Kasumi-1 (cell line): ENCODE measurements at regions not wholly inside any gene's neighbourhood (a gene's known extent, or its start where the extent isn't known, plus 50 kb on each side); places are given as distances from the start of the nearest gene placed in this dataset.

Experiments used
- DNase-seq, 2 experiments: peaks; one replicate each; lab custom pipeline; 2025; lab: John Stamatoyannopoulos, UW

GRCh38 chr21:32216293-32216692, 62.6 kb downstream of the MIS18A start:
- no peak for DNase-seq

GRCh38 chr21:32215306-32215685, 63.6 kb downstream of the MIS18A start:
- DNase-seq = no peak

DNA sequence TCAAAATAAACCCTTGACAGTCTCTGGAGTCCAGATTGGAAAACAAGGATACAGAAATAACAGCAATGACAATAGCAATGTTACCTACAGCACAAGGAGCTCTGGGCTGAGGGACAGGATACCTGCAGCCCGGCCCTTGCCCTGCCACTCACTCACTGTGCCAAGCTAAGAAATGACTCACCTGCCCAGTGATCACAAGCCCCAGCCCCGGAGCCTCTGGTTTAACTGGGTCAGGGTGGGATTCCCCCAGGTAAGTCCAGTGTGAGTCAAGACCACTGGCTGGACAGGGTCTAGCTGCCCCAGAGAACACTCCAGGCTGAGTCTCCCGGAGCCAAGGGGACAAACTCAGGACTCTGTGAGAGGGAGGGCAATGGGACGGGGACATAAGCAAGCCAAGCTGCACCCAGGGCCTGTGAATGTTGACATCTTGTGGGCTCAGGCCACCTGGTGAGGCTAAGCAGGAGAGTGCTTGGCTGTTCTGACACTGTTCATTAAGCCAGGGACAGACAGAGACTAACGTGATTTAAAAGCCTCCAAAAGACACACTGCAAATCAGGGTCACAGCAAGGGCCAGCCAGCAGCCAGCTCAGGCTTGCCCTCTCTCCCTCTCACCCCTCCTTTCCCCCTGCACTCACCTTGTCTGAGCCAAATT, 64.1 kb downstream of the MIS18A start:
- DNase-seq = no peak

DNA sequence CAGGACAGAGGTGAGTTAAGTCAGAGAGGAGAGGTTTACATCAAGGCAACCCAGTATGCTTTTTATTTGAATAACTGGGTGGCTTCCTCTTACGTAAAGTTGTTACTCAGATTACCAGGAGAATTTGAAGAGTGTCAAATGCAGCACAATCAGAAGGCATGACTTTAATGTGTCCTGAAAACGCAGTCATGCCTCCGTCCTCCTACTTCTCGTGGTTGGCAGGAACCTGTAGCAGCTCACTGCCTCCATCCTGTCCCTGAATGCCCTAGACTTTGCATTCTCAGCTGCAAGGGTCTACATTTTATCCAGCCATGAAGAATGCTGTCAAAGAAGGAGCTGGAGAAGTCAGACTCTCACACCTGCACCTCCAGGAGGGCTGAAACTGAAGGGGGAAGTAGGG, 66.7 kb downstream of the MIS18A start:
- DNase-seq = no peak

DNA sequence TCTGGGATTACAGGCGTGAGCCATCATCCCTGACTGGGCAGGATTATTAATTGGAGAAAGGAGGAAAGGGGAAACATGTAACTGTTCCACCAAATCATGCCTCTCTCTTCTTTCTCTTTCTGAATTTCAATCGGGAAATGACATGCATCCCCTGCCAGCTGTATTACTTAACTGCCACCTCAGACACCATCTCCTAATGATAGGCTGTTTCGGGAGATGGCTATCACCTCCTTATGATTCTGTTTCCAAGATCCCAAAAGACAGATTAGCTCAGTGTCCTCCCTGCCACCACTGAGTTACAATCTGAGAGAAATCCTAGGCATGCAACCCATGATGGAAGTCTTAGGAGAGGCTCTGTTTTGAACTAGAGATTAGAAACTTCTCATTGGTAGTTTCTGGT, 67.5 kb downstream of the MIS18A start:
- DNase-seq = no peak

- DNase-seq = no peak
Measured at GRCh38 chr21:32209580-32209979, 69.3 kb downstream of the MIS18A start.

GRCh38 chr21:32207406-32207716, 71.5 kb downstream of the MIS18A start:
- DNase-seq = no peak

GRCh38 chr21:32206631-32207405, 72.0 kb downstream of the MIS18A start:
- no peak for DNase-seq

DNA sequence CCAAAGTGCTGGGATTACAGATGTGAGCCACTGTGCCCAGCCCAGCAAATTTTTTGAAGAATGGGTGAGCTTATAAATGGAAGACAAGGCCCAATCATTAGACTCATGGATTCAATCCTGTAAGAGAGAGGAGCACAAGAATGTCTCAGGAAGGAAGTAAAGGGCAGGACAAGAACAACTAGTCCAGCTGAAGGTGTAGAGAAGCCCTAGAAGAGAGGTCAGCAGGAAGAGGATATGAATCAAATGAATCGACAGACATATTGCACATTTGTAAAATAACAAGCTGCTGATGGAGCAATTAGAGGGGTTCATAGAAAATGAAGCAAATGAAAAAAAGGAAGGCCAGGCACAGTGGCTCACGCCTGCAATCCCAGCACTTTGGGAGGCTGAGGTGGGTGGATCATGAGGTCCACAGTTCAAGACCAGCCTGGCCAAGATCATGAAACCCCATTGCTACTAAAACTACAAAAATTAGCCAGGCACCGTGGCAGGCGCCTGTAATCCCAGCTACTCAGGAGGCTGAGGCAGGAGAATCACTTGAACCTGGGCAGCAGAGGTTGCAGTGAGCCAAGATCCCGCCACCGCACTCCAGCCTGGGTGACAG, 74.9 kb downstream of the MIS18A start:
- no peak for DNase-seq

- DNase-seq = no peak
Measured at GRCh38 chr21:32200029-32200428, 78.8 kb downstream of the MIS18A start.

DNA sequence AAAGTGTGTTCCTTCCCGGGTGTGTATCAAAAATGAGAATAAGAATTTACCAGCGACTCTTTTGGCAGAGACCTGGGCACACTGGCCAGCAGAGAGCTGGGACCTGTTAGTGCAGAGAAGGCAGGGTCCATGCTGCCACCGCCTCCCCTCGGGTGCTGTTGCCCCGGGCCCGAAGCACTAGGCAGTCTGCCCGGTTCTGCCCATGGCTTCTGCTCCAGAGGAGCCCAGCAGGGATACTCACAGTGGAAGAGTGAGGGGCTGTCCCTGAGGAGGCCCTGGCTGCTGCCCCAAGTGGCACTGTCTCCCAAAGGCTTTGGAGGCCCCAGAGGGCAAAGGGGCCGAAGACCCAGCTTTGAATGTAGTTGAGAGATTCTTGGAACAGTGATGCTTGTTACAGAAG, 80.5 kb downstream of the MIS18A start:
- no peak for DNase-seq

DNA sequence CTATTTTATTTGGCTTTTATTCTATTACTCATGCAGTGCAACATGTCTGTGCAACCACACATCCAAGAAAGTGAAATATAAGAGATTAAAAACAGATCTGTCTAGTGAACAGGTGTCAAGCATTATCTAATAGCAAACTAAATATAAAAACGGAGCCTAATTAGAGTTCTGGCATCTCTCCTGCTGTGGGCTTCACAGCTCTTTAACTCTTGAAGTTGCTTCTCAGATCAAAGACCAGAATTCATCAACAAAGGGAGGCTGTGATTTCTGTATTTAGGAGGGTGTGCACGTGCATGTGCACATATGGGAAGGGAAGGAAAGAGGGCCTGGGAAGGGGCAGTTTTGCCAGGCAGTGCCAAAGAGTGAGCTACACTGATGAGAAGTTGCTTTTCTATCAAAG, 81.0 kb downstream of the MIS18A start:
- no peak for DNase-seq

DNA sequence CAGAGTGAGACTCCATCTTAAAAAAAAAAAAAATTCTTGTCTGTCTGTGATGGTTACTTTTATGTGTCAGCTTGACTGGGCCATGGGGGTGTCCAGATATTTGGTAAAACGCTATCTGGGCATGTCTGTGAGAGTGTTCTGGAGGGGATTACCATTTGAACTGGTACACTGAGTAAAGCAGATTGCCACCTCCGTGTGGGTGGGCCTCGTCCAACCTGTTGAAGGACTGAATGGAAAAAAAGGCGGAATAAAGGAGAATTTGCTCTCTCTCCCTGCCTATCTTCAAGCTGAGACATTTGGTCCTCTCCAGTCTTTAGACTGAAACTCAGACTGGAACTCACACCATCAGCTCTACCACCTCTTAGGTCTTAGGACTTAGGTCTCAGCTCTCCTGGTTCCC, 82.8 kb downstream of the MIS18A start:
- DNase-seq = no peak

DNA sequence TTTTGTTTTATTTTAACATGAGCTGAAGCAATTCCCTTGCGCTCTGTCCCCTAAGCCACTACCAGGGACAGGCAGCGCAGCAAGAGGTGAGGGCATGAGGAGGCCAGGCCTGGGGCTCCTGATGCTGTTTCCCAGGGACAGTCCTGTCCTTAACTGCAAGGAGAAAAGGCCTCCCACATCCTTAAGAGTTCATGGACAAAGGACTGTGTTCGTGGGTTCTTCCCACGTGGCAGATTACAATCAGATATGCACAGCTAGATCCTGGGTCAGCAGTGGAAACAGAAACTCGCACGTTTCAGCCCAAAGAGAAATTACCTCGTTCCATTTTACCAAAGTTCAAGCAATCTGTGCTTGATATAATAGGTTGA, 85.8 kb downstream of the MIS18A start:
- DNase-seq = no peak

GRCh38 chr21:32192291-32193097, 86.4 kb downstream of the MIS18A start:
- no peak for DNase-seq

- no peak for DNase-seq
Measured at GRCh38 chr21:32190493-32191144, 88.2 kb downstream of the MIS18A start.

DNA sequence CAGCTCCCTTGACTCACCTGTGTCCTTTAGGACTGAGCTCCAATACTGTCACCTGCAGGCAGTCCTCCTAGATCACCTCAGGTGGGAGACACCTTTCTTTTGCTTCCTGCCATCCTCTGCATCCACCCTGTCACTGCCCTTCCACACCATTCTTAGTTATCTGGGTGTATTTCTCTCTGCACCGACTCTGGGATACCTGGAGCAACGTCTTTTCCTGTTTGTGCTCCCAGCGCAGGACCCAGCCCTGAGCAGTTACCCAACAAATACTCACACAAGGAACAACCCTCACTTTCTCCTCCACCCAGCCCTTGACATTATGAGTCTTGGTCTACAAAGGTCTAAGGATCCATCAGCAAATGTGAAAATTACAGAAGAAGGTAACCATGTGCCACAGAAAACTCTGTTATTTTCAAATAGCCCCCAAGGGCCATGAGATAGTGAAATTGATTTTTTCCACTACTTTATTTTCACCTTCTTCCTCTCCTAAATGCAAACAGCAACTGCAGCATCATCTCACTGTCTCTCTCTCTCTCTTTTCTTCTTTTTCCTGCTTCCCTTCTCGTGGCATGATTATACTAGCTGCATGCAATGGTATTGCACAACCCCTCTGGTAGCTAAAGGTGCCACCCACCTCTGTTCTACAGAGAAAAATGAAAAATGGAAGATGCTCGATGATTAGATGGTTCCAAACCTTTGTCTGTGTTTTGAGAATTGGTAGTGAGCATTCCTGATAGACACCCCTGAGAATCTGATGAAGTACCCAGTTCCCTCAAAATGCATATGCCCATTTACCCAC, 89.0 kb downstream of the MIS18A start:
- DNase-seq = no peak

DNA sequence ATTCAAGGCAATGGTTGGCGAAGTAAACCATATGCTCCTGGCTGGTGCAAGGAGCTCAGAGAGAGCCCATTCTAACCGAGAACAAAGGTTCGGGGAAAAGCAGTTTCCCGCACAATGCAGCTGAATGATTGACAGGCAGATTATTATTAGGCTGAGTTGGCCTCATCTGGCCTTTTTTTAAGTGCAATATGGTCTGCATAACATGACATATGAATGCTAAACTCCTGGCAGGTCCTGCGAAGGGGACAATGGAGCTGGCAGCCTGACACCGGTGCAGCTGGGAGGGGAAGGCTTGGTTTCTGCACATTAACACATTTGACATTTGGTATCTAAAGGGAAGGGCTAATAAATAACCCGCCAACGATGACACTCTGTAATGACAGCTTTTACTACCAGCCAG, 92.0 kb downstream of the MIS18A start:
- no peak for DNase-seq

DNA sequence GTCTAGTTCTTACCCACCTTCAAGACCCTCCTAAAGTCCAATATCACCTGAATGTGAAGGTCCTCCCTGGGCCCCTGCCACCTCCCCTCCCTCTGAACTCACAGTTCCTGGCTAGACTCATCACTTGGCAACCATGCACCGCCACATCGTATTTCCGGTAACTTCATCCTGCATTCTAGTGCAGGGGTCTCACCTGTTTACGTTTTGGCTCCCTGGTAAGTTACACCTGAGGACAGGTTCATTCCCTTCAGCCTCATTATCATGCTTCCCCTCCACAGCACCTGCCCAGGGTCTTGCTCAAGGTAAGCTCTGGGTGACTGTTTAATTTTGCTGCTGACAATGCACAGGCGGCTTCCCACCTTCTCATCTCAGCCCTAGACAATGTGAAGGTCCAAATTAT, 93.1 kb downstream of the MIS18A start:
- no peak for DNase-seq

DNA sequence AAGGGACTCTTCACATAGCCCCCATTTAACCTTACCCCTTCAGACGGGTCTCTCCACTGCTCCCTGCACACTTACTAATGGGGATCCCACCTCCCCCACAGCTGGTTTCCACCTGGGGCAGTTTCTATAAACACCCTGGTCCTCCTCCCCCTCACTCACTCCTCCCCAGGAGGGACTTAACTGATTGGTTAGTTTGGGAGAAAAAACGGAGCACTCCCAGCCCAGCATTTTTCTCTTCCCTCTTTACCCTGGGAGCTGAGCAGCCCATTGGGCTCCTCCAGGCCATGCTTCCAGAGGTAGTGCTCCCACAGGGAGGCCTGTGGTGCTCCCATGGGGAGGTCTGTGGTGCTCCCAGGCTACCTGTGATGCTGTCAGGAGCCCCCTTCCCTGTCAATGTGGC, 93.7 kb downstream of the MIS18A start:
- DNase-seq = no peak

- no peak for DNase-seq
Measured at GRCh38 chr21:32184485-32184884, 94.4 kb downstream of the MIS18A start.

DNA sequence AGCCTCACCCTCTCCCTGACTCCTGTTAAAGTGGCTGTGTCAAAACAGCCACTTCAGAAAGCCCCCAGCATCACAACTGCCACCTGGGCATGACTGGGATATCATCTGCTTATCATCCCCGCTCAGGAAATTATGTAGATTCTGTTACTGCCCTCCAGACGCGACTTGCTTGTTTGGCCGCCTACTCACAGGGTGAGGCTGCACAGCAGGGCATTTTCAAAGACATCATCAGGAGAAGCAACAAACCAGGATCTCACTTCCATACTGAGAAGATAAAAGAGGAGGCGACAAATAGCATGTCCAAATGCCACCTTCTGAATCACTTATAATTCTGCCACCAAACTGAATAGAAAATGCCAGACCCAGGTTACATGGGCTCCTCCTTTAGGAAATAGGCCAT, 94.8 kb downstream of the MIS18A start:
- DNase-seq = no peak
